Activated naive CD4-positive, alpha-beta T cell treated with anti-CD3 and anti-CD28 coated beads, Interleukin-2, amount 50 U/mL, for 72 hours (primary cell): ENCODE measurements at regions not wholly inside any gene's neighbourhood (a gene's known extent, or its start where the extent isn't known, plus 50 kb on each side); places are given as distances from the start of the nearest gene placed in this dataset.
A peak's percentile ranks its signal among the peaks of the same experiment; 100 is the strongest.
"Not testable (repeated sequence)": the region's sequence is repeated elsewhere in the genome, so short reads cannot be mapped to it uniquely, and the experiment has no call there.

Source experiments
- ATAC-seq, 2 donors: fragments of 150-1000 bp; cut with Tn5 transposase; 2 replicates each; pipeline ENCODE4 v1.10.0; 2021; ENCODE audit warnings: mild to moderate bottlenecking in 2 of 2, moderate library complexity in 2 of 2
- DNase-seq, 2 donors: peaks; one replicate each; pipeline ENCODE4 v3.0.0; 2021 to 2022; ENCODE audit warnings: low spot score in 2 of 2
- H3K27ac Mint-ChIP-seq, 2 donors: one replicate each; pipeline ENCODE4 v1.8.0; 2022; ENCODE audit warnings: mild to moderate bottlenecking in 2 of 2, mixed read lengths in 2 of 2
- H3K36me3 Mint-ChIP-seq, 2 donors: one replicate each; pipeline ENCODE4 v1.8.0; 2022; ENCODE audit warnings: mixed read lengths in 2 of 2
- H3K9me3 Mint-ChIP-seq, 2 donors: one replicate each; pipeline ENCODE4 v1.8.0; 2022; ENCODE audit warnings: mixed read lengths in 2 of 2

- peaks cover 0 to 6% of the 10 kb centered on the region in 2 donors for H3K9me3 Mint-ChIP-seq
- DNase-seq (no peak), ATAC-seq (no peak)
- peak overlapping the region in 1 of 2 donors; percentile 40 for H3K27ac Mint-ChIP-seq
- H3K36me3 Mint-ChIP-seq = no peaks in the 10 kb centered on the region
These were observed 67.1 kb upstream of the KPNA3 start for GRCh38 chr13:49859560-49859959.

GRCh38 chr13:49858178-49858856 lies 65.8 kb upstream of the KPNA3 start:
- H3K36me3 Mint-ChIP-seq = no peaks in the 10 kb centered on the region
- DNase-seq (no peak), ATAC-seq (no peak)
- no peak overlapping the region for H3K27ac Mint-ChIP-seq
- H3K9me3 Mint-ChIP-seq = peaks cover 2 to 8% of the 10 kb centered on the region in 2 donors

- no peak for ATAC-seq
- Mint-ChIP-seq H3K36me3 (no peaks in the 10 kb centered on the region), H3K27ac (no peak overlapping the region), H3K9me3 (peaks cover 3 to 11% of the 10 kb centered on the region in 2 donors)
- no peak for DNase-seq
These were observed 63.4 kb upstream of the KPNA3 start for GRCh38 chr13:49855930-49856329.

GRCh38 chr13:49853535-49853934 lies 61.1 kb upstream of the KPNA3 start:
- no peak for DNase-seq
- Mint-ChIP-seq H3K36me3 (no peaks in the 10 kb centered on the region), H3K9me3 (peaks cover 3 to 11% of the 10 kb centered on the region in 2 donors), H3K27ac (no peak overlapping the region)
- no peak for ATAC-seq

GRCh38 chr13:49852460-49852859 lies 60.0 kb upstream of the KPNA3 start:
- ATAC-seq, DNase-seq, H3K27ac Mint-ChIP-seq, H3K36me3 Mint-ChIP-seq: not testable (repeated sequence)
- H3K9me3 Mint-ChIP-seq = peaks cover 3 to 11% of the 10 kb centered on the region in 2 donors

GRCh38 chr13:49844181-49844580 lies 51.7 kb upstream of the KPNA3 start:
- Mint-ChIP-seq H3K27ac (peak overlapping the region in 1 of 2 donors; percentile 27), H3K9me3 (no peaks in the 10 kb centered on the region), H3K36me3 (no peaks in the 10 kb centered on the region)
- DNase-seq (no peak), ATAC-seq (no peak)
